GM04503 (cell line): ENCODE measurements at regions not wholly inside any gene's neighbourhood (a gene's known extent, or its start where the extent isn't known, plus 50 kb on each side); places are given as distances from the start of the nearest gene placed in this dataset.
A peak's percentile ranks its signal among the peaks of the same experiment; 100 is the strongest.

ENCODE experiments used
- DNase-seq: peaks from one replicate; pipeline ENCODE4 v3.0.0-alpha.2; 2012; ENCODE audit warnings: low read depth

GRCh38 chr1:93013145-93014065 lies 52.1 kb upstream of the DIPK1A start:
- DNase-seq = no peak

- no peak for DNase-seq
Observed at GRCh38 chr1:93014168-93014567, 52.9 kb upstream of the DIPK1A start.

GRCh38 chr1:93015590-93015989 lies 54.3 kb upstream of the DIPK1A start:
- peak; percentile 31 for DNase-seq

- no peak for DNase-seq
Observed at GRCh38 chr1:93016171-93016570, 54.9 kb upstream of the DIPK1A start.

GRCh38 chr1:93021539-93022134 lies 57.4 kb upstream of the MTF2 start:
- DNase-seq = no peak

- no peak for DNase-seq
Observed at GRCh38 chr1:93022580-93022979, 56.5 kb upstream of the MTF2 start.

- no peak for DNase-seq
Observed at GRCh38 chr1:93023281-93023680, 55.8 kb upstream of the MTF2 start.

GRCh38 chr1:93025572-93025971 lies 53.5 kb upstream of the MTF2 start:
- no peak for DNase-seq

- DNase-seq = no peak
Observed at GRCh38 chr1:93028542-93028941, 50.5 kb upstream of the MTF2 start.
